CD4-positive, alpha-beta T cell treated with Interleukin-21 for 1 hour (primary cell): ENCODE measurements at regions not wholly inside any gene's neighbourhood (a gene's known extent, or its start where the extent isn't known, plus 50 kb on each side); places are given as distances from the start of the nearest gene placed in this dataset.
"Not testable (repeated sequence)": the region's sequence is repeated elsewhere in the genome, so short reads cannot be mapped to it uniquely, and the experiment has no call there.

Experiments
- DNase-seq: peaks from one replicate; pipeline ENCODE4 v3.0.0-alpha.2; 2020

- no peak for DNase-seq
Measured at GRCh38 chr10:29784175-29784773, 149.5 kb upstream of the SVIL start.

- no peak for DNase-seq
Measured at GRCh38 chr10:29783201-29783947, 148.6 kb upstream of the SVIL start.

GRCh38 chr10:29780639-29781038 is 145.9 kb upstream of the SVIL start:
- no peak for DNase-seq

- DNase-seq = no peak
Measured at GRCh38 chr10:29780096-29780495, 145.3 kb upstream of the SVIL start.

- no peak for DNase-seq
Measured at GRCh38 chr10:29776246-29776645, 141.5 kb upstream of the SVIL start.

- no peak for DNase-seq
Measured at GRCh38 chr10:29774475-29774874, 139.7 kb upstream of the SVIL start.

- DNase-seq = no peak
Measured at GRCh38 chr10:29773675-29774091, 138.9 kb upstream of the SVIL start.

- no peak for DNase-seq
Measured at GRCh38 chr10:29772403-29772802, 137.6 kb upstream of the SVIL start.

- no peak for DNase-seq
Measured at GRCh38 chr10:29771376-29771775, 136.6 kb upstream of the SVIL start.

GRCh38 chr10:29769277-29769676 is 134.5 kb upstream of the SVIL start:
- not testable (repeated sequence) for DNase-seq

GRCh38 chr10:29767968-29768367 is 133.2 kb upstream of the SVIL start:
- no peak for DNase-seq

GRCh38 chr10:29766753-29767152 is 132.0 kb upstream of the SVIL start:
- no peak for DNase-seq

- DNase-seq = no peak
Measured at GRCh38 chr10:29765330-29765729, 130.6 kb upstream of the SVIL start.

GRCh38 chr10:29763396-29763795 is 128.6 kb upstream of the SVIL start:
- DNase-seq = no peak

GRCh38 chr10:29761916-29762315 is 127.1 kb upstream of the SVIL start:
- no peak for DNase-seq

- no peak for DNase-seq
Measured at GRCh38 chr10:29760138-29760900, 125.5 kb upstream of the SVIL start.

GRCh38 chr10:29757551-29758297 is 123.0 kb upstream of the SVIL start:
- DNase-seq = no peak

- DNase-seq = no peak
Measured at GRCh38 chr10:29756451-29756850, 121.7 kb upstream of the SVIL start.

- no peak for DNase-seq
Measured at GRCh38 chr10:29753283-29753682, 118.5 kb upstream of the SVIL start.

GRCh38 chr10:29751684-29752083 is 116.9 kb upstream of the SVIL start:
- no peak for DNase-seq

- no peak for DNase-seq
Measured at GRCh38 chr10:29751240-29751639, 116.5 kb upstream of the SVIL start.

GRCh38 chr10:29749150-29749549 is 114.4 kb upstream of the SVIL start:
- DNase-seq = no peak

GRCh38 chr10:29748109-29748650 is 113.4 kb upstream of the SVIL start:
- no peak for DNase-seq
